ENCODE measurements at regions not wholly inside any gene's neighbourhood (a gene's known extent, or its start where the extent isn't known, plus 50 kb on each side); places are given as distances from the start of the nearest gene placed in this dataset.

DNA sequence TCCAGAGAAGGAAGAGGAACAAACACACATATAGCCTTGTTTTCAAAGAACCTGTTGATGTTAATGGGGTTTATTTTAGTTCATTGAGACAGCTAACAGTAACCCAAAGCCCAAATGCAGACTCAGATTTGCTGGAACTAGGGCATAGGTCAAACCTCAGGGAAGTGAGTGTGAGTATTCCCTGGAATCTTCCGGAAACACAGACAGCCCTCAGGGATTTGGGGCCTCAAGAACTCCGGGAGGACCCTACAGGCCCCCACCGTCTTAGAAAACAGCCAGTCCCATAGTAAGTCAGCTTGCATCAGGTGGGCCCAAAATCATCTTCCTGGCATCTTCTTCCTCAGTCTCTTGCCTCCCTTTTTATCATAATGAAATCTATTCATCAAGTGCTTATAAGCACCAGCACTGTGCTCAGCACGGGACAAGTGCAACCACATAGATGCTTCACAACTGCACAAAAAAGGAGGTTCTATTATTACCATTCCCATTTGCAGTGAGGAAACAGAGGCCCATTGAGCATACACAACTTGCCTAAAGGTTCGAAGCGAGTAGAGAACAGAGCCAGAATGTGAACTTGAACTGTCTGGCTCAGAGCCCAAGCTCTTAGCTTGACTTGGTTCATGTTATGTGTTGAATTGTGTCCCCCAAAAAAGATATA, 50.2 kb upstream of the BCL11A start:
- H3K36me3 ChIP-seq (ENCODE audit: control insufficient read depth, insufficient read depth, low read length), result no peaks in the 10 kb centered on the region
- H3K4me1 ChIP-seq, result no peaks in the 10 kb centered on the region
- H3K4me3 ChIP-seq (ENCODE audit: low read depth, low read length), result no peak overlapping the region
- no peak for TF ChIP-seq CTCF (IDR thresholded peaks at IDR 0.05)
- H3K79me2 ChIP-seq, result no peaks in the 10 kb centered on the region
- peaks cover 5% of the 10 kb centered on the region for H3K9me3 ChIP-seq (ENCODE audit: control insufficient read depth, low read length)
- H3K27me3 ChIP-seq (ENCODE audit: control insufficient read depth, insufficient read depth, low read length), result no peaks in the 10 kb centered on the region
- H3K27ac ChIP-seq, result no peak overlapping the region
- H2AFZ ChIP-seq, result peak overlapping the region; percentile 71
- no peak overlapping the region for H3K9ac ChIP-seq
- no peak overlapping the region for H3K4me2 ChIP-seq (ENCODE audit: low read length)

- Histone ChIP-seq H3K9me3 (ENCODE audit: control insufficient read depth, low read length) (peaks cover 5% of the 10 kb centered on the region), H3K9ac (no peak overlapping the region), H3K4me2 (ENCODE audit: low read length) (no peak overlapping the region), H3K36me3 (ENCODE audit: control insufficient read depth, insufficient read depth, low read length) (no peaks in the 10 kb centered on the region), H3K79me2 (no peaks in the 10 kb centered on the region), H3K4me1 (no peaks in the 10 kb centered on the region), H3K4me3 (ENCODE audit: low read depth, low read length) (no peak overlapping the region), H3K27ac (no peak overlapping the region), H2AFZ (no peak overlapping the region), H3K27me3 (ENCODE audit: control insufficient read depth, insufficient read depth, low read length) (no peaks in the 10 kb centered on the region)
- TF ChIP-seq CTCF (IDR thresholded peaks at IDR 0.05), result no peak
These were observed 51.1 kb upstream of the BCL11A start for GRCh38 chr2:60604486-60605064.

GRCh38 chr2:60605866-60606265, 52.4 kb upstream of the BCL11A start:
- Histone ChIP-seq H2AFZ (no peak overlapping the region), H3K9me3 (ENCODE audit: control insufficient read depth, low read length) (peaks cover 2% of the 10 kb centered on the region), H3K4me2 (ENCODE audit: low read length) (no peak overlapping the region), H3K4me3 (ENCODE audit: low read depth, low read length) (no peak overlapping the region), H3K79me2 (no peaks in the 10 kb centered on the region), H3K27ac (no peak overlapping the region), H3K36me3 (ENCODE audit: control insufficient read depth, insufficient read depth, low read length) (no peaks in the 10 kb centered on the region), H3K9ac (no peak overlapping the region), H3K4me1 (no peaks in the 10 kb centered on the region), H3K27me3 (ENCODE audit: control insufficient read depth, insufficient read depth, low read length) (no peaks in the 10 kb centered on the region)
- TF ChIP-seq CTCF (IDR thresholded peaks at IDR 0.05), result no peak

DNA sequence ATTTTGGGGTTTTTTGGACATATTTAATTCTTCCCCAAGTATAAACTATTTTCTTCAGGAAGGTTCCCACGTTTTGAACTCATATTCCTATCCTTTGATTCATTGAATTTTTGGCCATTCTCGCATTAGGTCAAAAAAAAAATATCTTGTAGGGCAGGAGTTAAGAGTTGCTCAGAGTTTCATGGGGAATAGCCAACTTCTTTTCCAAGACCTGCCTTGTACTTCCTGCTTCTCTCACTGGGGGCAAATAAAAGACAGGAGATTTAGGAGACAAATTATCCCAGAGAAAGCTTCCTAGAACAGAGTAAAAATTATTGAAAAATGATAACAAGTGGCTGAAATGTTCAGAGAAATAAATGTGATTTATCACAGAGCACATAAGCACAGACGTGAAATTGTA, 55.2 kb upstream of the BCL11A start:
- Histone ChIP-seq H3K79me2 (no peaks in the 10 kb centered on the region), H3K4me3 (ENCODE audit: low read depth, low read length) (no peak overlapping the region), H2AFZ (no peak overlapping the region), H3K36me3 (ENCODE audit: control insufficient read depth, insufficient read depth, low read length) (no peaks in the 10 kb centered on the region), H3K4me1 (no peaks in the 10 kb centered on the region), H3K27ac (no peak overlapping the region), H3K9ac (no peak overlapping the region), H3K9me3 (ENCODE audit: control insufficient read depth, low read length) (no peaks in the 10 kb centered on the region), H3K27me3 (ENCODE audit: control insufficient read depth, insufficient read depth, low read length) (no peaks in the 10 kb centered on the region), H3K4me2 (ENCODE audit: low read length) (no peak overlapping the region)
- TF ChIP-seq CTCF (IDR thresholded peaks at IDR 0.05), result no peak

DNA sequence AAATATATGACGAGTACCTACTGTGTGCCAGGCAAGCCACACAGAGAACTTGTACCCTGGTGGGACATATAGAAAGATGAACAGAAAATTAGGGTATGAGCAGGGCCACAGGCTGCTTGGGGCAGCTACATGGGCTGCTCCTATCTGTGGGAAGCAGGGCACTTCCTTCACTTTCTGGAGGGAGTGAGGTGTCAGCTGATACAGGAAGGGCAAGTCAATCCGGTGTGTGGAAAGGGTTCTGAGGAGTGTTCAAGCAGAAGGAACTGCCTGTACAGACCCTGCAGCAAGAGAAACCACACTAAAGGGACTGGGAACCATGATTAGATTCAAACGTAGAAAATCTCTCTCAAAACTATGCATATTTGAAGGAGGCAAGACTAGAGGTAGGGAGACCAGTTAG, 58.6 kb upstream of the BCL11A start:
- Histone ChIP-seq H3K79me2 (no peaks in the 10 kb centered on the region), H3K27ac (no peak overlapping the region), H3K9me3 (ENCODE audit: control insufficient read depth, low read length) (no peaks in the 10 kb centered on the region), H3K27me3 (ENCODE audit: control insufficient read depth, insufficient read depth, low read length) (no peaks in the 10 kb centered on the region), H3K4me3 (ENCODE audit: low read depth, low read length) (no peak overlapping the region), H3K4me1 (no peaks in the 10 kb centered on the region), H2AFZ (no peak overlapping the region), H3K9ac (no peak overlapping the region), H3K36me3 (ENCODE audit: control insufficient read depth, insufficient read depth, low read length) (no peaks in the 10 kb centered on the region), H3K4me2 (ENCODE audit: low read length) (no peak overlapping the region)
- no peak for TF ChIP-seq CTCF (IDR thresholded peaks at IDR 0.05)

Measured in parathyroid adenoma (tissue), 2 donors.